HL-60 (cell line): ENCODE measurements at regions not wholly inside any gene's neighbourhood (a gene's known extent, or its start where the extent isn't known, plus 50 kb on each side); places are given as distances from the start of the nearest gene placed in this dataset.

Source experiments
- DNase-seq, 2 experiments: peaks; one replicate each; pipeline ENCODE4 v3.0.0-alpha.2; 2010 to 2020; ENCODE audit warnings: low read depth in 1 of 2, low spot score in 1 of 2
- H3K27ac ChIP-seq: fragments of 250-450 bp; sonication (Bioruptor Pico); replicated peaks from 2 replicates; pipeline ENCODE4 v1.5.1; 2020; ENCODE audit warnings: mild to moderate bottlenecking, moderate library complexity
- H3K27me3 ChIP-seq: fragments of 250-450 bp; sonication (Bioruptor Pico); 2 replicates; pipeline ENCODE4 v1.5.1; 2021; ENCODE audit warnings: mild to moderate bottlenecking, moderate library complexity; ENCODE audit not compliant: insufficient read depth, poor library complexity, severe bottlenecking
- H3K4me3 ChIP-seq: replicated peaks from 2 replicates; pipeline ENCODE4 v1.5.1; 2011; ENCODE audit warnings: mild to moderate bottlenecking, control low read depth, low read length; ENCODE audit not compliant: insufficient read depth
- CTCF ChIP-seq: IDR thresholded peaks from one replicate; pipeline ENCODE4 v1.5.1; 2011; ENCODE audit warnings: low read length, control low read depth, inconsistent platforms; ENCODE audit not compliant: insufficient read depth
- GABPA ChIP-seq: IDR thresholded peaks from 2 replicates; pipeline ENCODE4 v1.6.1; 2012; ENCODE audit warnings: low read depth
- POLR2AphosphoS5 ChIP-seq: IDR thresholded peaks from 2 replicates; pipeline ENCODE4 v1.6.1; 2012; ENCODE audit warnings: low read depth
- REST ChIP-seq: IDR thresholded peaks from 2 replicates; pipeline ENCODE4 v1.6.1; 2012; ENCODE audit warnings: low read depth; ENCODE audit not compliant: insufficient replicate concordance
- SPI1 ChIP-seq: IDR thresholded peaks from 2 replicates; pipeline ENCODE4 v1.6.1; 2012; ENCODE audit warnings: low read depth, mild to moderate bottlenecking, borderline replicate concordance

GRCh38 chr3:5898106-5898505 is 710.6 kb downstream of the EDEM1 start:
- no peaks in the 10 kb centered on the region for H3K27me3 ChIP-seq
- no peak for TF ChIP-seq CTCF
- no peak for TF ChIP-seq REST
- H3K27ac ChIP-seq, result no peak overlapping the region
- H3K4me3 ChIP-seq, result no peak overlapping the region
- no peak for DNase-seq

- TF ChIP-seq SPI1 (no peak), REST (no peak), POLR2AphosphoS5 (no peak), CTCF (no peak), GABPA (no peak)
- DNase-seq, result no peak
- H3K27me3 ChIP-seq, result no peaks in the 10 kb centered on the region
- H3K27ac ChIP-seq, result no peak overlapping the region
- H3K4me3 ChIP-seq, result no peak overlapping the region
Observed at GRCh38 chr3:5899014-5899761, 711.7 kb downstream of the EDEM1 start.

GRCh38 chr3:5917932-5918331 is 730.4 kb downstream of the EDEM1 start:
- Histone ChIP-seq H3K27ac (no peak overlapping the region), H3K27me3 (no peaks in the 10 kb centered on the region), H3K4me3 (no peak overlapping the region)
- DNase-seq, result no peak
- TF ChIP-seq GABPA (no peak), CTCF (no peak), SPI1 (no peak)

- no peaks in the 10 kb centered on the region for H3K27me3 ChIP-seq
- no peak for DNase-seq
- no peak overlapping the region for H3K4me3 ChIP-seq
- no peak for TF ChIP-seq GABPA
- TF ChIP-seq POLR2AphosphoS5, result no peak
- no peak for TF ChIP-seq CTCF
- TF ChIP-seq SPI1, result no peak
- no peak for TF ChIP-seq REST
- H3K27ac ChIP-seq, result no peak overlapping the region
Observed at GRCh38 chr3:5918626-5919025, 731.1 kb downstream of the EDEM1 start.
